NCI-H2196 (cell line): ENCODE measurements at regions not wholly inside any gene's neighbourhood (a gene's known extent, or its start where the extent isn't known, plus 50 kb on each side); places are given as distances from the start of the nearest gene placed in this dataset.
"Not testable (repeated sequence)": the region's sequence is repeated elsewhere in the genome, so short reads cannot be mapped to it uniquely, and the experiment has no call there.

Experiments
- DNase-seq: peaks from one replicate; lab custom pipeline; 2025; ENCODE audit not compliant: unreplicated experiment; lab: John Stamatoyannopoulos, UW

DNA sequence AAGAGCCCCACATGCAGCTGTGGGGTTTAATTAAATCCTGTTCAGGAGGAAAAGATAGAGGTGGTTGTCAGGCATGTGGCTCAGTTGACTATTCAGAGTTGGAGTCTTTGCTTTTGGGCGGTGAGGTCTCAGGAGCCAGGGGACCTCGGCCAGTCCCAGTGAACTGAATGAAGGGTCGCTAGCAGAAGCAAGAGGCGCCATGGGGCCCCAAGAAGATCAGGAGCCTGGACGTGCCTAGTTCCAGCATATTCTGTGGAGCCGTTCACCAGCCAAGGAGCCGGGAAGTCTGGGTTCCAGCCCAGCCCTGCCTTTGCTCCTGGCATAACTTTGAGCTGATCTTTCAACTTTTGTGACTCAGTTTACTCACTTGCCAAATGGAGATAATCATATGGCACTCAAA lies 217.7 kb upstream of the IRF2BP2 start:
- no peak for DNase-seq

DNA sequence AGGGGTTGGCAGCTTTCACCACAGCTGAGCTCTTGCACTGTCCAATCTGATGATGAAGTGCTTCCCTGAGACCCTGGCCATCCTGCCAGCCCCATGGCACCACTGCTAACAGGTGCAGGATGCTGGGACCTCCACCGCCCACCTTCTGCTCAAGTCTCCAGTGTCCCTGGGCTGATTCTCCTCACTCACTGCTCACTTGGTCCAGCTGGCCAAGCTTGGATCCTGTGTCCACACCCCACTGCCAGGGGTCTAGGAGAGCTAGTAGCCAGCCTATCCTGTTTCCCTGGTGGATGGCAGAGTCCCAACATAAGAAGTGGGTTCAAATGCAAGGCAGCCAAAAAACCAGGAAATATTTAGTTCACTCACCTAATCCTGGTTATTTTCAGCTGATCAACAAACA lies 217.2 kb upstream of the IRF2BP2 start:
- no peak for DNase-seq

DNA sequence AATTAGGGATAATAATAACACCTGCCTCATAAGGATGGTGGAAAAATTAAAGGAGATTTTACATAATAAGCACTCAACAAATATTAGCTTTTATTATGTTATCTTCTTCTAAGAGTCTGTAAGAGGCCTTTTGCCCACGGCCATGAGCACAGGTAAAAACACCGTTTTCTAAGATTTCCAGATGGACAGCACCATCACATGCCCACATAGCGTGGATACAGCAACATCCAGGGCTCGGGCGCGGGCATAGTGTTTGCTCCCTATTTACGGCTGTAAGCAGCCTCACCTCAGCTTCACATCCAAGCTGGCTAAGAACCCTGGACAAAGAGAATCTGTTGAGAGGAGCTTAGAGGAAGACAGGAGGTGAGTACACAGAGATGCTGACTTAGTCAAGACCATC lies 216.4 kb upstream of the IRF2BP2 start:
- no peak for DNase-seq

DNA sequence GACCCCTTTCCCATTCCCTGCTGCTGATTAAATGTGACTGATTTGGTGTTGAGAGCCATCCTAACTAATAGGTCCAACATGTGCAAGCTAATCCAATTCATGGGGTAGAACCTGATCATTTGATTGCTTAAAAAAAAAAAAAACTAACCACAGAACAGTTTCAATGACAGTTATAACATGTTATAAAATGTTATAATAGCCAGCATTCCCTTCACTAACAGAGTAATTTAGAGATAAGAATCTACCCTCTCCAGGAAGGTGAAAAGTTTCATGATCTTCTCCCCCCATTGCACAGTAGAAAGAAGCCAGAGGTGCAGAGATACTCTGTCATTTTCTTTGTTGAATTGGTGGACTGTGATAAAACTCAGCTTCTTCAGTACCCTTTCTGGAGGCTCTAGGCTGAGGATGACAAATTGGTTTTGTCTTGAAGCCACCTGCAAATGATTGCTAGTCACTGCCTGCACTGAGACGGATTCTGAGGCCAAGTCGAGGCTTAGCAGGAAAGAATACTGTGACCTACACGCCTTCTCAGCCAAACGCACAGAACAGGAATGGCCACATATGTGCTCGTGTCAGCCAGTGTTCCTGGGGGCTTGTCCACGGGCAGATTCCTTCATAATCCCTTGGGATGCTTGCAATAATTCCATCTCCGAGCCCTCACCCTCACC lies 215.7 kb upstream of the IRF2BP2 start:
- no peak for DNase-seq

DNA sequence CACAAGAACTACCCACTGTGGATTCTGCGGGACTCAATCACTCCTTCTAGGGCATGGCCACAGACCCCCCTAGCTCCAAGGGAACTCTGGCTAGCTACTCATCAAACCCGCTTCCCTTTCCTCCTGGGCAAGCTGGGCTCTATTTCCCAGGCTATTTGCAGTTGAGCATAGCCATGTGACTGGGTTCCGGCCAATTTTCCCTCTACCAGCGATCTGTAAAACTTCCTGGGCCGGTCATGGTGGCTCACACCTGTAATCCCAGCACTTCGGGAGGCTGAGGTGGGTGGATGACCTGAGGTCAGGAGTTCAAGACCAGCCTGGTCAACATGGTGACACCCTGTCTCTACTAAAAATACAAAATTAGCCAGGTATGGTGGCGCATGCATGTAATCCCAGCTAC lies 214.9 kb upstream of the IRF2BP2 start:
- DNase-seq: not testable (repeated sequence)

DNA sequence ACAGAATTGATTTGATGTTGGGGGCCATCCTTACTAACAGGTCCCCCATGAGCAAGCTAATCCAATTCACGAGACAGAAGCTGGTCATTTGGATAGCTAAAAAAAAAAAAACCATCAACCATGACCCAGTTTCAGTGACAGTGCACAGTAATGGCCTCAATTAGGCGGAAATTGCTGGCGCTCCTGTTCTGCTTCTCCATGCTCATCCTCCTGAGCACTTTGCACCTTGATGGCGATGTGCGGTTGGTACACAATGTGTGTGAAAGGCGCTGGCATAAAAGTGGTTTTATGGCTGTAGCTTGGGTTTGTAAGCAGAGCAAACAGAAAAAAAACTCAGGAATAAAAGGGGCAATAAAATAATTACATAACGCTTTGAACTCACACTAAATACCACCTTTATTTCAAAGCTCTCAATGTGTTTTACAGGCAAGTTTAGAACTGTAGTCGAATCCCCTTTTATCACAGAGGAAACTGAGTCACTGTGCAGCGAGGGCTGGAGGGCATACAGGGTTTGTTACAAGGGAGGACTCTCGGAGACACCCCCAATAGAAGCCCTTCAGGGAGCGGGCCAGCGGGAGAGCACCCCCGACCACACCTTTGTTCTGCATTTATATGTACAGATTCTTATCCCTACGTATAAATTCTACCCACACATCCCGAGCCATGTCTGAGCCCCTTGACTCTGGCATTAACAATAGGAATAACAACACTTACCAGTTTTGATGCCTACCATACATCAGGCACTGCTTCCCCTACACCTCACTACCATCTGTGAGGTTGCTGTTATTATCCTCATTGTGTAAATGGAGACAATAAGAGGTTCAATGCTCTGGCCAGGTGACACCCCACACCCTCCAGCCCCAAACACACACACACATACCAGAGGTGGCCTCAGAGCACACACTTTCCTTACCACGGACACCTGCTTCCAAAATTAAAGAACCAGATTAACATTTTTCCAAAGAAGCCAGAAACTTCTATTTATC lies 213.5 kb upstream of the IRF2BP2 start:
- no peak for DNase-seq

DNA sequence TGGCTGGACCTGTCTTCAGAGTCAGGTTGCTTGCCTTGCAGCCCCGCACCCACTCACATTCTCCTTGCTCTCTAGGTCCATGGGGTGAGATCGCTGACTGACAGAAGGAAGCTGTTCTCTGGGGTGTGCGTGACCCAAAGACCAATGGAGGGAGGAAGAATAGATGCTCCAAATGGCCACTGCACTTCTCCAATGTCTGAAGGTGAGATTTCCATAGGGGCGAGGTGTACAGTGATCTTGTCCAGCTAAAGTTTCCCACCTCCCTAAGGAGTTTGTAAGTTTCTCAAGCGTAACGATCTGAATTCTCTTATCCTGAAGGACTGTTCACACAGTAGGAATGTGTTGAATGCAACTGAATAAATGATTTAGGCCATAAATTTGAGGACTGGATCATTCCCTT lies 211.9 kb upstream of the IRF2BP2 start:
- no peak for DNase-seq

DNA sequence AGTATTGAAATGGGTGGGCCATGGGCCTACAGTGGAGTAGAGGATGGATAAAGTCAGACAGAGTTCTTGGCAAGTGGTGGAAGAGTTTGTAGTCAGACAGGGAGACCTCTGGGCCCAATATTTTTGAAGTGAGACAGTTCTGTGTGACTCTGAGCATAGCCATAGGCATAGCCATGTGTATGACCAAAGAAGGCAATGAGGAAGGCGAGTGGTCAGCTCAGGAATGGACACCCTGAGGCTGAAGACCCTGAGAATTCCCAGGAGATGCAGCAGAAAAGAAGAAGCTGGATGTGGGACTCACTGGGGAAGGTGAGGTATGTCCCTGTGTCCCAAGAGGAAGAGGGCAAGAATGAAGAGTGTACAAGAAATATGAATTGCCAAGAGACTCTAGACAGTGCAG lies 210.6 kb upstream of the IRF2BP2 start:
- no peak for DNase-seq

DNA sequence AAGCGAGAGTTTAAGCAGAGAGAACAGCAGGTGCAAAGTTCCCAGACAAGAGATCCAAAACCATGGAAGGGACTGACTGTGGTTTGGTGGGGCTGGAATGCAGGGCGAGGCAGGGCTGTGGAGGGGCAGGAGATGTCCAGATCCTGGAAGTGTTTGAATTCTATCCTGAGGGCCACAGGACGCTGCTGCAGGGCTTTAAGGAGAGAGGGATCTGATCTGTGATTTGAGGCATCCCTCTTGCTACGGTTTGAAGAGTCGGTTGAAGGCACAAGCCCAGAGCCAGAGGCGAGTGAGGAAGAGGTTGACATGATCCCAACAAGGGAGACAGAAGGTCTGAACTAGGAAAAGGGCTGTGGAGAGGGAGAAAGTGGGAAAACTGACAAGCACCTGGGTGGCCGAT lies 209.9 kb upstream of the IRF2BP2 start:
- DNase-seq: not testable (repeated sequence)

DNA sequence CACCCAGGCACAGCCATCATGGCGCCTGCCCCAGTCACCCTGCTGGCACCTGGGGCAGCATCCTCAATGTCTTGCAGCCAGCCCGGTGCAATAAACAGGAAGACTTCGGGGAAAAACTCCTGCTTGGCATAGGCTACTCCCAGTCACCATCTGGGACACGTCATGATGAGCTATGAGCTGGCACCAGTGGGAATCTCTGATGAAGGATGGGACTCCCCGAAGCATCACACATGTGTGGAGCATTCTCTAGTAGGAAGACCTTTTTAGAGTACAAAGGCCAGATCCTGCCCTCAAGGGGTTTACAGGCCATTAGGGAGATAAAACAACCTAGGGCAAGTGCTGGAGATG lies 208.0 kb upstream of the IRF2BP2 start:
- DNase-seq: not testable (repeated sequence)

DNA sequence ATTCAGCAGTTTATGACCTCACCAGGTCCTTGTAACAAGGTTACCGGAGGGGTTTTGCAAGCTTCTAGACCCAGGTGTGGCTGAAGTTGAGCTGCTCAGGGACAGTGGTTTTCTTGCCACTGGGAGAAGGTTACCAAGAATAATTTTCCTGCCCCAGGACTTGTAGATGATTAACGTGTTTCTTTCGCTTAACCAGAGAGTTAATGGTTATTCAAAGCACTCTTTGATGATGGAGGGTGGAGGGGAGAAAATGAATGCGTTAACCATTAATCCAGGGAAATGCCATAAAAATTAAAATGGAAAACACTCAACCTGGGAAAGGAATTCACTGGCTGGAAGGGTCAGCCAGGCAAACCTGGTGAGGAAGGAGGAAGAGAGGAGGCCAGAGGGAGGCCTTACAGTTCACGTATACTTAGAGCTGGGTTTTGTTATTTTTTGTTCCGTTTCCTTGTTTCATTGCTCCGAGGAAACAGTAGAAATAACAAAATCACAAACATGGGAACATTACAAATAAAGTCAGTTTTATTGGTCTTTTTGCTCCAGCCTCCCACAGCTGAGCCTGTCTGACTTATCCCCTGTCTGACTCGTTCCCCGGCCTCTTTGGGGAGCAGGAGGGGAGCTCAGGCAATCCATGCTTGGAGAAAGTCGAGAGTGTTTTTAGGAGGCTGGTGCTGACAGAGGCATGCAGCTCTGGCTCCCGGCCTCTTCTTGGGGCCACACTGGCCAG lies 207.5 kb upstream of the IRF2BP2 start:
- not testable (repeated sequence) for DNase-seq

DNA sequence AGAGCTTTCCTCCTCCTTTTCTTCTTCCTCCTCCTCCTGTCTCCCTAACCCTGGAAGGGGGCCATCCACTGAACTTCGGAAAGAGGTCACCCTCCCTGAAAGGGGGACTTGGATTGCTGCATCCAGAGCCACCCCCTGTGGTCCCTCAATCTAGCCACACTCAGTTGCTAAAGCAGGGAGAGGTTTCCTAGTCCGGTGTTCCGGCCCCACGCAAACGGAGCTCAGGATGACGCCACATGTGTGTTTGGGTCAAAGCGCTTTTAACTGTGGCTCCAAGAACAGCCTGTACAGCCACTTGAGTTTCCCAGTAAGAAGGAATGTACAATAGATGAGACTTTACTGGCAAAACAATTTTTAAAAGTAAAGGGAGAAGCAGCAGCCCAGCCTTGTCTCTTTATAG lies 206.9 kb upstream of the IRF2BP2 start:
- not testable (repeated sequence) for DNase-seq

DNA sequence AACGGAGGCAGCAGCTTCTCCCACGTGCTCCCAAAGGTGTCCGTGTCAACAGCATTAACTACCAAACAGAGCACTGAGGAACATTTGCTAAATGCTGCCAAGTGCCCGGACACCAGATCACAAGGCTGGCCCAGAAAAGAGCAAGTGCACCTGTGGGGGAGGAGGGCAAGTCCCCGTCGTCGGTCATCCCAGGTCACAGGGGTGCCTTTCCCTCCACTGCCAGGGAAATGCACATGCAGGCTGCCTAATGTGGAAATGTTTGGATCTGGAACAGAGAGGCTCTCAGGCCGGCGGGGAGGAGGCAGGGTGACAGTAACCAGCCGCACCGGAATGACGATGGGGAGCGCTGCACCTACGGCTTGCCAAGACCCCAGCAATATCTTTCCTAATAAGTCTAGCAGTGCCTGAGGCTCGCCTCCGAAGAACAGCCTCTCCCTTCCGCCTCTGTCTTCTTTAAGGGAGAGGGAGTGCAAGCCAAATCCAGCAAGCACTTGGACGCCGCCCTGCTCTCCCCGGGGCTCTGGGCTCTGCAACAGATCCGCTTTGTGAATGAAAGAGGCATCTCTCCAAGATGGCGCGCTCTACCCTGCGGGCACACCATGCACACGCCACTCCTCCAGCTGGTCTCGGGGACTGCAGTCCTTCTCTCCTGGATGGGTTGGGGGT lies 206.3 kb upstream of the IRF2BP2 start:
- not testable (repeated sequence) for DNase-seq

DNA sequence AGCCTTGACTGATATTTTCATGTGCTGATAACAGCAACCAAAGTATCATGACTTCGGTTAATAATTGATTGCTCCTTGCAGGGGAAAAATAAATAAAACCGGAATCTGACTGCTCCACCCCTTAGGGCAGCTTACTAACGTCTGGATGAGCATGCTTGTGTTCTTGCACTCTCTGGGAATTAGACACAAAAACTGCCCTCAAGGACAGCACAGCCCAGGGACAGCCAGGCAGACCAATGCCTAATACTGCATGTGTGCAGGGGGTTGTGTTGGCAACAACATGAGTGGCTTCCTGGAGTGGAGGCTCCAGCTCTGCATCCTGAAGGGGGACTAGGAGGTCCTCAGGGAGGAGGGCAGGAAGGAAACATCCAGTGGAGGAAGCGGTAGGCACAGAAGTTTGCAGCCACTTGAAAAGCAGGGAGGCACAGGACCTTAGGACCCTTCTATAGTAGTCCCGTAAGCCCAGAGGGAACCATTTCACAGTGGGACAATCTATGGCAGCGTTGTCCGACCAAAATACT lies 205.4 kb upstream of the IRF2BP2 start:
- DNase-seq: not testable (repeated sequence)

DNA sequence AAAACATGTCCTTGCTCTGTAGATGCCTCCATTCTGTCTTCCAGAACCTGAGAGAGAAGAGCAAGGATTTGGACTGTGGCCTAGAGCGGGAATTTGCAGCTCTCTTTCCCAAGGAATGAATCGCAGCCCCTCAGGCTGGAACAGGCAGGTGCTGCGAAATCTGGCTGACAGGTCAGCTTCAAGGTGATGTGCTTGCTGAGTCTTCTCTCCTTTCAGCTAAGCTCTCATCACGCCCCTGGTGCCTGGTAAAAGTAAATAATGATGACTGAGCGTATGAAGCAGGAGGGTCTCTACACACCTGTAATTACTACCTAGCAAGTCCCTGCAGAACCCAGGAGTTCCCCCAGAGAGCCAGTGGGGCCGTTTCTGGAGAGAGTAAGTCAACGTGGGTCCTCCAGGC lies 204.3 kb upstream of the IRF2BP2 start:
- DNase-seq: not testable (repeated sequence)

DNA sequence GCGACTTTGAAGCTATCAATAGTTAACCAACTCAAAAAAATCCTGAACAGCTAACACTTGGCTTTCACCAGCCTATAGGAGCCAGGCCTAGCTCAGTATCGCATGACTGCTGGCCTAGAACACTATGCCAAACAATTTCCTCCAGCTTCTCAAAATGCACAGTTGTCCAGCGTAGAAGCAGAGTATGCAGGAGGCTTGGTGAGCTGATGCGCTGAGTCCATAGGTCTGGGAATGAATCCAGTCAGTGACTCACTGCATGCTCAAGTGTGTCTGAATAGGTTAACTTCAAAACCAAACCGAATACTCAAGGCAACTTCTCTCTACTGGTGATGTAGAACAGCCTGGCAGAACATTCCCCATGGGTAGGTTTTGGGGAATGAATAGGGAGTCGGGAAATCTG lies 201.8 kb upstream of the IRF2BP2 start:
- not testable (repeated sequence) for DNase-seq

DNA sequence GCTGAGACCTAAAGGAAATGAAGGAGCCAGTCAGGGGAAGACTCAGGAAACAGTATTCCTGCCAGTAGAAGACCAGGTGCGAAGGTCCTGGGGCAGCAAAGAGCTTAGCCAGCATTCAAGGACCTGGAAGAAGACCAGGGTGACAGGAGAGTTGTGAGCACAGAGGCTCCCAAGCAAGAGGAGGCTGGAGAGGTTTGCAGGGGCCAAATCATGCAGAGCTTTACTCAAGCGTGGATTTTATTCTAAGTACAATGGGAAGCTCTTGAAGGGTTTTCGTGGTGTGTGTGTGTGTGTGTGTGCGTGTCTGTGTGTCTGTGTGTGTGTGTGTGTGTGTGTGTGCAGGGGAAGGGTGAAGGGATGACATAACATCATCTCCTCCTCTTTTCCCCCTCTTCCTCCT lies 200.7 kb upstream of the IRF2BP2 start:
- DNase-seq: not testable (repeated sequence)

DNA sequence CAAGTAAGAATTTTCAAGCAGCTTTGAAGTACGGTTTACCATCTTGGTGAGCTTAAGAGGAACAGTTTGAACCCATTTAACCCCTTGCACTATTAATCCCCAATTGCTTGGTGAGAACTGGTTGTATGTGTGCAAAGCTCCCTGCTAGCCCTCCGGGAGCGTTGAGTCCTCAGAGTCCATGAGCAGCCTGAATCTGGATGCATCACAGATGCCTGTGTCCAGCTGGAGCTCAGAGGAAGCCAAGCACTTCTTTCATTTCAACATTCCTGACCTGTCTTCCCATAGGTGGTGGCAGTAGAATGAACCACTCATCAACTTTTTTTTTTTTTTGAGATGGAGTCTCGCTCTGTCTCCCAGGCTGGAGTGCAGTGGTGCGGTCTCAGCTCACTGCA lies 199.9 kb upstream of the IRF2BP2 start:
- DNase-seq: not testable (repeated sequence)

DNA sequence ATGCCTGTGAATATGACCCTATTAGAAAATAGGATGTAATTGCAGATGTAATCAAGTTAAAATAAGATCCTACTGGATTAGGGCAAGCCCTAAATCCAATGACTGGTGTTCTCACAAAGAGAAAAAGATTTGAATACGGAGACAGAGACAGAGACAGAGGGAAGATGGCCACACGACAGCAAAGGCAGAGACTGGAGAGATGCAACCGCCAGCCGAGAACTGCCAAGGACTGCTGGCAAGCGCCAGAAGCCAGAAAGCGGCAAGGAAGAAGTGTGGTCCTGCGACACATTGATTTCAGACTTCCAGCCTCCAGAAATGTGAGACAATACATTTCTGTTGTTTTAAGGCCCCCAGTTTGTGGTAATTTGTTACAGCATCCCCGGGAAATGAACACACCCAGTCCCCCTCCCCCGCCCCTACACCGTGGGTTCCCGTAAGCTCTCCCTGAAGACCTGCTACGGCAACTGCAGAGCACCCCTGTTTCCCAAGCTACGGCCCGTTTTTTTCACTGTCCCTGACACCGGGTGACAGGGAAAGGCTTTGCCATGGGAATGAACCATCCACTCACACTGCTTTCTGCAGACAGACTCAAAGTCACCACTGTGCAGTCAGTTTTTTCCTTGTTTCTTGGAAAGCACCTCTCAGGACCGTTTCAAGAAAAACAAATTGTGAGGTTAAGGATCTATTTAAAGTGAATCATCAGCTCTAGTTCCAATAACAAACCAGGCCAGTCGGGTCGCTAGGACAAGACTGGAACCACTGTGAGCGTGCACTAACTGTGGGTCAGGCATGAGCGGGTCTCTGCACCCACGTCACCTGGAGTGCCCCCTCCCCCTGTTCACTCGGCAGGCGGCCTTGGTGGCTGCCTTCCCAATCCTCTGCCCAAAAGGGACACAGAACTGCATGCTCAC lies 199.2 kb upstream of the IRF2BP2 start:
- not testable (repeated sequence) for DNase-seq

DNA sequence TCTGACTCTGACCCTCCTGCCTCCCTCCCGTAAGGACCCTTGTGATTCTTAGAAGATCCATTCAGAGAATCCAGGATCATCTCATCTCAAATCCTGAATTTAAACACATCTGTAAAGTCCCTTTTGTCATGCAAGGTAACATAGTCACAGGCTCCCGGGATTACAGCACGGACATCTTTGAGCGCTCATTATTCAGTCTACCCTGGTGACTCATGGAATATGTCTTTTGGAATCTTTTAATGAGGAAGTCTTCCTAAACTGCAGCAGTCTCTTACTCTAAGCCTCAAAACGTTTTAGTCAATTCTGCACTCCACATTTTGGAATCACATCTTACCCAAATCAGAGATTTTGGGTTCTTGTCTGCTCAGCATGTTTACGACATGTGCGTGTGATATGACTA lies 198.5 kb upstream of the IRF2BP2 start:
- DNase-seq: not testable (repeated sequence)
